B cell (primary cell): ENCODE measurements at regions not wholly inside any gene's neighbourhood (a gene's known extent, or its start where the extent isn't known, plus 50 kb on each side); places are given as distances from the start of the nearest gene placed in this dataset.

ENCODE experiments used
- EZH2 ChIP-seq: IDR thresholded peaks from 2 replicates; pipeline ENCODE4 v1.6.1; 2012; ENCODE audit warnings: borderline replicate concordance, low read depth, mild to moderate bottlenecking, moderate library complexity, low read length; ENCODE audit not compliant: insufficient read depth, poor library complexity, severe bottlenecking
- TF ChIP-seq, protein P1 (sequence below): fragments of 200-600 bp; IDR thresholded peaks from one replicate; pipeline ENCODE4 v1.8.0; 2022; ENCODE audit warnings: antibody characterized with exemption, mild to moderate bottlenecking

DNA sequence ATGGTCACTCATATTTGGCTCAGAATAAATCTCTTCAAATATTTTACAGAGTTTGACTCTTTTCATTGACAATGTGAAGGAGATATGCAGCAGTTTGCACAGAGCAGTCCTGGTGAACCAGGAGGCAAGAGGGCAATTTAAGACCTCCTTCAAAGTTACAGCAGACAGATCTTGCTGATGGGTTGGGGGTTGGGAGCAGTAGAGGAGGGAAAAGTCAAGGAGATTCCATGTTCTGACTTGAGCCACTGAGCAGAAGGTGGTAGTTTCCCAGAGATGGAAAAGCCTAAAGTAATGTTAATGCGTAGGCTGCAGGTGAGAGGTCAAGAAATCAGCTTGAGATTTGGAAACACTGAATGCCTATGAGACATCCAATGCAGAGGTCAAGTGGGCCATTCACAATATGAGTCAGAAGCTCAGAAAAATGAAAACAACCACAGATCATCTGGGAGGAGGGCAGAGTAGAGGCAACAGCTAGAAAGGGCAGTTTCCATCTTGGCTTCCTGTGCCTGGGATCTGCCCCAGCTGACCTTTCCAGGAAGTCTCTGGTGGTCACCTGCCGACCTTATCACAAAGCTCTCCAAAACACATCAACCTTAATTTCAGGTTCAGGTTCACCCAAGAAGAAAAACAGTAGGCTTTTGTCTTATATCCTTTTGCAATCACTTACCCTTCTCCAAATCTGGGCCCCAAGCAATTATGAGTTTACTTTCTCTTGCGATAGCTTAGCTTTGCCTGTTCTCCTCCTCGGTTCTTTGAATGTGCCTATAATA is 197.5 kb upstream of the ARL4C start:
- TF ChIP-seq, protein P1, sequence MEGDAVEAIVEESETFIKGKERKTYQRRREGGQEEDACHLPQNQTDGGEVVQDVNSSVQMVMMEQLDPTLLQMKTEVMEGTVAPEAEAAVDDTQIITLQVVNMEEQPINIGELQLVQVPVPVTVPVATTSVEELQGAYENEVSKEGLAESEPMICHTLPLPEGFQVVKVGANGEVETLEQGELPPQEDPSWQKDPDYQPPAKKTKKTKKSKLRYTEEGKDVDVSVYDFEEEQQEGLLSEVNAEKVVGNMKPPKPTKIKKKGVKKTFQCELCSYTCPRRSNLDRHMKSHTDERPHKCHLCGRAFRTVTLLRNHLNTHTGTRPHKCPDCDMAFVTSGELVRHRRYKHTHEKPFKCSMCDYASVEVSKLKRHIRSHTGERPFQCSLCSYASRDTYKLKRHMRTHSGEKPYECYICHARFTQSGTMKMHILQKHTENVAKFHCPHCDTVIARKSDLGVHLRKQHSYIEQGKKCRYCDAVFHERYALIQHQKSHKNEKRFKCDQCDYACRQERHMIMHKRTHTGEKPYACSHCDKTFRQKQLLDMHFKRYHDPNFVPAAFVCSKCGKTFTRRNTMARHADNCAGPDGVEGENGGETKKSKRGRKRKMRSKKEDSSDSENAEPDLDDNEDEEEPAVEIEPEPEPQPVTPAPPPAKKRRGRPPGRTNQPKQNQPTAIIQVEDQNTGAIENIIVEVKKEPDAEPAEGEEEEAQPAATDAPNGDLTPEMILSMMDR: no peak
- no peak for TF ChIP-seq EZH2
